ENCODE measurements at regions not wholly inside any gene's neighbourhood (a gene's known extent, or its start where the extent isn't known, plus 50 kb on each side); places are given as distances from the start of the nearest gene placed in this dataset.

DNA sequence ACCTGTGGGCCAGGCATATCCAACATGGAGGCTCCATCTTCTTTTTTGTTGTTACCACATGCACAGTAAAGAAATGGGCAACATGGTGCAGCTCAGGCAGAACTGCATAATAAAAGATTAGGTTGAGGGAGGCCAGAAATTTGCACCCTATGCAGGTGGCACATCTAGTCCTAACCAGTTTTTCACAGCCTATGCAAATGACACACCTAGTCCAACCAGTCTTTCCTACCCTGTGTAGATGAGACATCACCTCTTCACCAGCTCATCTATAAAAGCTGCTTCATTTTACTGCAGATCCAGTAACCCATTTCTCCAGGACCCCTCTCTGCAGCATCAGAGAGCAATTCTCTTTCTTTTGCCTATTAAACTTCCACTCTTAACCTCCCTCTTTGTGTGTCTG is 411.0 kb upstream of the PCDH15 start:
- ChIA-PET POLR2A (no interaction called here), CTCF (no interaction called here)
- H3K27me3 ChIP-seq (ENCODE audit: control insufficient read depth, insufficient read depth, low read length) = no peaks in the 10 kb centered on the region
- no peak overlapping the region for H3K4me3 ChIP-seq (ENCODE audit: low read depth, low read length)
- H3K27ac ChIP-seq (ENCODE audit: low read depth, low read length) = no peak overlapping the region
- no peak for DNase-seq (ENCODE audit: low read depth, low spot score)
- no peaks in the 10 kb centered on the region for H3K9me3 ChIP-seq (ENCODE audit: control insufficient read depth, insufficient read depth, low read length)
- TF ChIP-seq, protein P1, sequence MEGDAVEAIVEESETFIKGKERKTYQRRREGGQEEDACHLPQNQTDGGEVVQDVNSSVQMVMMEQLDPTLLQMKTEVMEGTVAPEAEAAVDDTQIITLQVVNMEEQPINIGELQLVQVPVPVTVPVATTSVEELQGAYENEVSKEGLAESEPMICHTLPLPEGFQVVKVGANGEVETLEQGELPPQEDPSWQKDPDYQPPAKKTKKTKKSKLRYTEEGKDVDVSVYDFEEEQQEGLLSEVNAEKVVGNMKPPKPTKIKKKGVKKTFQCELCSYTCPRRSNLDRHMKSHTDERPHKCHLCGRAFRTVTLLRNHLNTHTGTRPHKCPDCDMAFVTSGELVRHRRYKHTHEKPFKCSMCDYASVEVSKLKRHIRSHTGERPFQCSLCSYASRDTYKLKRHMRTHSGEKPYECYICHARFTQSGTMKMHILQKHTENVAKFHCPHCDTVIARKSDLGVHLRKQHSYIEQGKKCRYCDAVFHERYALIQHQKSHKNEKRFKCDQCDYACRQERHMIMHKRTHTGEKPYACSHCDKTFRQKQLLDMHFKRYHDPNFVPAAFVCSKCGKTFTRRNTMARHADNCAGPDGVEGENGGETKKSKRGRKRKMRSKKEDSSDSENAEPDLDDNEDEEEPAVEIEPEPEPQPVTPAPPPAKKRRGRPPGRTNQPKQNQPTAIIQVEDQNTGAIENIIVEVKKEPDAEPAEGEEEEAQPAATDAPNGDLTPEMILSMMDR (IDR thresholded peaks at IDR 0.05; ENCODE audit: low read depth, low read length) = no peak

- H3K9me3 ChIP-seq (ENCODE audit: control insufficient read depth, insufficient read depth, low read length) = no peaks in the 10 kb centered on the region
- no peak overlapping the region for H3K4me3 ChIP-seq (ENCODE audit: low read depth, low read length)
- CTCF ChIA-PET = no interaction called here
- DNase-seq (ENCODE audit: low read depth, low spot score) = no peak
- H3K27ac ChIP-seq (ENCODE audit: low read depth, low read length) = no peak overlapping the region
- H3K27me3 ChIP-seq (ENCODE audit: control insufficient read depth, insufficient read depth, low read length) = no peaks in the 10 kb centered on the region
- TF ChIP-seq, protein P1 (IDR thresholded peaks at IDR 0.05; ENCODE audit: low read depth, low read length) = no peak
- POLR2A ChIA-PET = no interaction called here
These were observed 402.8 kb upstream of the PCDH15 start for GRCh38 chr10:55203874-55204273.

- TF ChIP-seq, protein P1 (IDR thresholded peaks at IDR 0.05; ENCODE audit: low read depth, low read length) = no peak
- peak; percentile 7 for DNase-seq (ENCODE audit: low read depth, low spot score)
- no peaks in the 10 kb centered on the region for H3K9me3 ChIP-seq (ENCODE audit: control insufficient read depth, insufficient read depth, low read length)
- no peak overlapping the region for H3K4me3 ChIP-seq (ENCODE audit: low read depth, low read length)
- CTCF ChIA-PET = no interaction called here
- H3K27ac ChIP-seq (ENCODE audit: low read depth, low read length) = no peak overlapping the region
- H3K27me3 ChIP-seq (ENCODE audit: control insufficient read depth, insufficient read depth, low read length) = no peaks in the 10 kb centered on the region
- POLR2A ChIA-PET = no interaction called here
These were observed 402.3 kb upstream of the PCDH15 start for GRCh38 chr10:55203319-55203718.

DNA sequence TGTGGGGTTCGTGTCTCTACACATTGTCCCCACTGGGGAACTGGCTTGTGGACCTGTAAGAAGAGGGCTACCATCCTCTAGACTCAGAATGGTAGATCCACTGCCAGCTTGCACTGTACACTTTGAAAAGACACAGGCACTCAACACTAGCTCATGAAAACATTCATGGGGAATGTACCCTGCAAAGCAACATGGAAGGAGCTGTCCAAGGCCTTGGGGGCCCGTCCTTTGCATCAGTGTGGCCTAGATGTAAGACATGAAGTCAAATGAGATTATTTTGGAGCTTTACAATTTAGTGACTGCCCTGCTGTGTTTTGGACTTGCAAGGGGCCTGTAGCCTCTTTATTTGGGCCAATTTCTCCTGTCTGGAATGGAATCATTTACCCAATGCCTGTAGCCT is 399.0 kb upstream of the PCDH15 start:
- Histone ChIP-seq H3K27ac (ENCODE audit: low read depth, low read length) (no peak overlapping the region), H3K9me3 (ENCODE audit: control insufficient read depth, insufficient read depth, low read length) (no peaks in the 10 kb centered on the region), H3K27me3 (ENCODE audit: control insufficient read depth, insufficient read depth, low read length) (no peaks in the 10 kb centered on the region), H3K4me3 (ENCODE audit: low read depth, low read length) (no peak overlapping the region)
- ChIA-PET CTCF (no interaction called here), POLR2A (no interaction called here)
- TF ChIP-seq, protein P1 (IDR thresholded peaks at IDR 0.05; ENCODE audit: low read depth, low read length) = no peak
- no peak for DNase-seq (ENCODE audit: low read depth, low spot score)

GRCh38 chr10:55191236-55191860 is 390.3 kb upstream of the PCDH15 start:
- CTCF ChIA-PET = no interaction called here
- POLR2A ChIA-PET = no interaction called here
- Histone ChIP-seq H3K27me3 (ENCODE audit: control insufficient read depth, insufficient read depth, low read length) (no peaks in the 10 kb centered on the region), H3K27ac (ENCODE audit: low read depth, low read length) (no peak overlapping the region), H3K4me3 (ENCODE audit: low read depth, low read length) (no peak overlapping the region), H3K9me3 (ENCODE audit: control insufficient read depth, insufficient read depth, low read length) (no peaks in the 10 kb centered on the region)
- no peak for DNase-seq (ENCODE audit: low read depth, low spot score)
- TF ChIP-seq, protein P1 (IDR thresholded peaks at IDR 0.05; ENCODE audit: low read depth, low read length) = no peak
